SU-DHL-6 (cell line): ENCODE measurements at regions not wholly inside any gene's neighbourhood (a gene's known extent, or its start where the extent isn't known, plus 50 kb on each side); places are given as distances from the start of the nearest gene placed in this dataset.

Experiments used
- H2AFZ ChIP-seq: fragments of 200-600 bp; sonication (generic); 2 replicates; pipeline ENCODE4 v1.6.1; 2014; ENCODE audit warnings: low read depth, mild to moderate bottlenecking, moderate library complexity, mixed read lengths, antibody characterized with exemption, low read length; ENCODE audit not compliant: severe bottlenecking
- H3F3A ChIP-seq: fragments of 200-600 bp; shearing (Covaris generic); 2 replicates; pipeline ENCODE4 v1.6.0; 2016; ENCODE audit warnings: antibody characterized with exemption, mild to moderate bottlenecking; ENCODE audit not compliant: insufficient read depth
- H3K27ac ChIP-seq: fragments of 200-600 bp; sonication (generic); 2 replicates; pipeline ENCODE4 v1.5.1; 2016; ENCODE audit warnings: low read depth, mild to moderate bottlenecking, low read length, moderate library complexity, mixed read lengths
- H3K27me3 ChIP-seq: fragments of 200-600 bp; sonication (generic), shearing (Covaris generic); 2 replicates; pipeline ENCODE4 v1.6.0; 2014; ENCODE audit warnings: mild to moderate bottlenecking, low read length
- H3K36me3 ChIP-seq: fragments of 200-600 bp; sonication (generic); 2 replicates; pipeline ENCODE4 v1.6.1; 2014; ENCODE audit warnings: mild to moderate bottlenecking, low read length, mixed read lengths
- H3K4me2 ChIP-seq: fragments of 300-600, 200-600 bp; shearing (Covaris generic), sonication (generic); 2 replicates; pipeline ENCODE4 v1.6.0; 2014; ENCODE audit warnings: low read length, low read depth, mild to moderate bottlenecking; ENCODE audit not compliant: poor library complexity, severe bottlenecking
- H3K4me3 ChIP-seq: fragments of 200-600 bp; sonication (generic); 2 replicates; pipeline ENCODE4 v1.5.1; 2014; ENCODE audit warnings: antibody characterized with exemption, low read length, mild to moderate bottlenecking, mixed read lengths; ENCODE audit not compliant: insufficient read depth, poor library complexity, severe bottlenecking
- H3K79me2 ChIP-seq: fragments of 200-600 bp; sonication (generic); 2 replicates; pipeline ENCODE4 v1.6.1; 2014; ENCODE audit warnings: mild to moderate bottlenecking, low read length, moderate library complexity; ENCODE audit not compliant: insufficient read depth
- H3K9ac ChIP-seq: fragments of 200-600 bp; sonication (generic); 2 replicates; pipeline ENCODE4 v1.7.0; 2014; ENCODE audit warnings: mild to moderate bottlenecking, low read length
- H3K9me2 ChIP-seq: fragments of 200-600 bp; sonication (generic); replicated peaks from 2 replicates; pipeline ENCODE4 v1.6.1; 2014; ENCODE audit warnings: low read length; ENCODE audit not compliant: insufficient read depth
- H3K9me3 ChIP-seq: fragments of 200-600 bp; sonication (generic); 2 replicates; pipeline ENCODE4 v1.6.1; 2014; ENCODE audit warnings: low read length, mixed read lengths; ENCODE audit not compliant: insufficient read depth
- H4K20me1 ChIP-seq: fragments of 200-600 bp; sonication (generic); 2 replicates; pipeline ENCODE4 v1.6.1; 2014; ENCODE audit warnings: low read depth, mild to moderate bottlenecking, antibody characterized with exemption, low read length, moderate library complexity, mixed read lengths
- CTCF ChIP-seq: fragments of 200-600 bp; sonication (generic); IDR thresholded peaks from one replicate; pipeline ENCODE4 v1.5.1; 2017; ENCODE audit warnings: antibody characterized with exemption, mild to moderate bottlenecking, low read length, moderate library complexity; ENCODE audit not compliant: insufficient read depth, poor library complexity, severe bottlenecking
- EZH2phosphoT487 ChIP-seq: fragments of 200-600 bp; sonication (generic), shearing (Covaris generic); conservative IDR thresholded peaks from 2 replicates; pipeline ENCODE4 v1.6.1; 2018; ENCODE audit warnings: mild to moderate bottlenecking, antibody characterized with exemption, low read length, moderate library complexity, mixed read lengths

- no peak overlapping the region for H2AFZ ChIP-seq
- H3K4me3 ChIP-seq: no peak overlapping the region
- H3K9me3 ChIP-seq: no peaks in the 10 kb centered on the region
- no peak overlapping the region for H3K4me2 ChIP-seq
- H3K27me3 ChIP-seq: no peaks in the 10 kb centered on the region
- TF ChIP-seq CTCF: no peak
- no peak for TF ChIP-seq EZH2phosphoT487
- H3K9me2 ChIP-seq: no peaks in the 10 kb centered on the region; the same call in none of the 2 replicates
- H3K79me2 ChIP-seq: no peaks in the 10 kb centered on the region
- no peaks in the 10 kb centered on the region for H3F3A ChIP-seq
- no peak overlapping the region for H3K9ac ChIP-seq
- no peaks in the 10 kb centered on the region for H3K36me3 ChIP-seq
- H4K20me1 ChIP-seq: no peaks in the 10 kb centered on the region
- no peak overlapping the region for H3K27ac ChIP-seq
Observed at GRCh38 chr3:18643281-18643680, 218.1 kb upstream of the SATB1 start.

GRCh38 chr3:18641916-18642315 lies 216.8 kb upstream of the SATB1 start:
- TF ChIP-seq CTCF: no peak
- no peak for TF ChIP-seq EZH2phosphoT487
- no peaks in the 10 kb centered on the region for H3K27me3 ChIP-seq

DNA sequence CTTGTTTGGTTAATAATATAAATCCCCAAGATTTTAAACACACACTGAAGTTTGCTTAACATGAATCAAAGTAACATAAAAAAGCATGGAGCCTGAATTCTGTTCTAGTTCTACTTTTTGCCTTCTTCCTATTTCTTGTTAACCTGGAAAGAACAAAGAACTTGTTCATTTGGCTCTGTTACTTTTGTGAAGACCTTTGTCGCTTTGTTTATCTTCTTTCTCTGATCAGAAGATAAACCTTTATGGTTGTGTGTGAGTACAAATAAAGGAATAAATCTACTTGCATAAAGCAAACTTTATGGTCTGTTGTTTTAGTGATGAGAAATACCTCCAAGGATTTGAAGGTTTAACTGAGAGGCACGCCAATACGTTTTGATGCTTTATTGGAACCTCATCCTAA lies 210.1 kb upstream of the SATB1 start:
- Histone ChIP-seq H4K20me1 (no peaks in the 10 kb centered on the region), H3K9ac (no peak overlapping the region), H2AFZ (no peak overlapping the region), H3K4me2 (no peak overlapping the region), H3K9me3 (no peaks in the 10 kb centered on the region), H3K27ac (no peak overlapping the region), H3F3A (no peaks in the 10 kb centered on the region), H3K9me2 (no peaks in the 10 kb centered on the region), H3K27me3 (no peaks in the 10 kb centered on the region), H3K36me3 (no peaks in the 10 kb centered on the region), H3K79me2 (no peaks in the 10 kb centered on the region), H3K4me3 (no peak overlapping the region)
- TF ChIP-seq CTCF (no peak), EZH2phosphoT487 (no peak)

More at GRCh38 chr3:18641916-18642315, 216.8 kb upstream of the SATB1 start:
- no peaks in the 10 kb centered on the region for H3K36me3 ChIP-seq
- no peaks in the 10 kb centered on the region for H3K79me2 ChIP-seq
- no peak overlapping the region for H3K4me3 ChIP-seq
- no peak overlapping the region for H3K27ac ChIP-seq
- H3K9me2 ChIP-seq: no peaks in the 10 kb centered on the region; the same call in none of the 2 replicates
- H3K9ac ChIP-seq: no peak overlapping the region
- H3K4me2 ChIP-seq: no peak overlapping the region
- no peaks in the 10 kb centered on the region for H4K20me1 ChIP-seq
- H2AFZ ChIP-seq: no peak overlapping the region
- no peaks in the 10 kb centered on the region for H3K9me3 ChIP-seq
- no peaks in the 10 kb centered on the region for H3F3A ChIP-seq

- no peak overlapping the region for H3K9ac ChIP-seq
- no peaks in the 10 kb centered on the region for H3F3A ChIP-seq
- no peaks in the 10 kb centered on the region for H3K9me2 ChIP-seq
- H3K79me2 ChIP-seq: no peaks in the 10 kb centered on the region
- no peaks in the 10 kb centered on the region for H3K27me3 ChIP-seq
- H3K9me3 ChIP-seq: no peaks in the 10 kb centered on the region
- H3K36me3 ChIP-seq: no peaks in the 10 kb centered on the region
- TF ChIP-seq EZH2phosphoT487 (no peak), CTCF (no peak)
- no peak overlapping the region for H3K4me3 ChIP-seq
- H4K20me1 ChIP-seq: no peaks in the 10 kb centered on the region
- no peak overlapping the region for H3K27ac ChIP-seq
- H3K4me2 ChIP-seq: no peak overlapping the region
- no peak overlapping the region for H2AFZ ChIP-seq
Observed at GRCh38 chr3:18634461-18634860, 209.3 kb upstream of the SATB1 start.
